ENCODE measurements at regions not wholly inside any gene's neighbourhood (a gene's known extent, or its start where the extent isn't known, plus 50 kb on each side); places are given as distances from the start of the nearest gene placed in this dataset.

DNA sequence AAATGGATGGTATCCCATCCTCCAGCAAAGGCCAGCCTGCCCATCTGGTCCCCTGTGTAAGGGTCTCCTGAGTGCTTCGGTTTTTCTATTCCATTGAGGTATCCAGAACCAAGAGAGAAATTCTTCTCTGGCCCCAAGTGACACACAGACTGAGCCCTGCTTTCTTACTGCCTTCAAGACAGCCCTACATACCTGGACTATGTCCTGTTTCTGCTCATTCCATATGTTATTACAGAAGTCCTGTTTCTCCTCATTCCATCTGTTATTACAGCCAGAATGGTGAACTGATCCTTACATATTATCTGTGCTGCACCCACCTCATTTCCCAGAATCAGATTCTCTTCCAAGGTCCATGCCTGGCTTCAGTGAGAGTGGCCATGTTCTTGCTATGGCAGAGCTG, 115.2 kb downstream of the DCLK3 start:
- no peaks in the 10 kb centered on the region for H3K36me3 Mint-ChIP-seq (ENCODE audit: insufficient read depth in 1 of 3, low read depth in 3 of 3)
- H3K4me1 Mint-ChIP-seq: no peaks in the 10 kb centered on the region; a peak in 1 of 4 replicates
- Histone ChIP-seq H3K79me2 (ENCODE audit: insufficient read depth, low read length) (no peaks in the 10 kb centered on the region), H3T11ph (ENCODE audit: low read length) (no peak overlapping the region), H4K5ac (ENCODE audit: insufficient read length, low read depth, low read length) (no peak overlapping the region), H3K4me2 (ENCODE audit: insufficient read depth, insufficient read length, low read length) (no peak overlapping the region), H4K20me1 (ENCODE audit: control insufficient read depth, insufficient read depth, insufficient read length) (no peaks in the 10 kb centered on the region), H2AFZ (ENCODE audit: low read length) (no peak overlapping the region), H4K91ac (ENCODE audit: insufficient read length, low read depth, low read length) (no peak overlapping the region), H3K79me1 (ENCODE audit: insufficient read depth, low read depth, low read length, poor library complexity, severe bottlenecking) (no peaks in the 10 kb centered on the region), H3K18ac (ENCODE audit: insufficient read length, low read depth, low read length) (no peak overlapping the region), H3K9ac (ENCODE audit: extremely low read depth, insufficient read length, low read length) (no peak overlapping the region), H3K27me3 (ENCODE audit: insufficient read depth, low read length) (no peaks in the 10 kb centered on the region), H2AK5ac (ENCODE audit: insufficient read length, low read length) (no peak overlapping the region), H2BK120ac (ENCODE audit: low read depth, low read length, poor library complexity, severe bottlenecking) (no peak overlapping the region), H3K23me2 (ENCODE audit: insufficient read length, low read depth, low read length, poor library complexity, severe bottlenecking) (no peaks in the 10 kb centered on the region), H3K4me1 (ENCODE audit: insufficient read depth, low read length) (no peaks in the 10 kb centered on the region), H2BK12ac (ENCODE audit: insufficient read length, low read depth, low read length) (no peak overlapping the region), H3K9me3 (ENCODE audit: control insufficient read depth, low read depth, low read length) (no peaks in the 10 kb centered on the region), H2BK15ac (ENCODE audit: low read depth, low read length) (no peak overlapping the region), H3K27ac (ENCODE audit: insufficient read length, low read depth, low read length) (no peak overlapping the region), H3K23ac (ENCODE audit: insufficient read length, low read depth, low read length) (no peak overlapping the region), H2BK20ac (ENCODE audit: low read depth, low read length, poor library complexity, severe bottlenecking) (no peak overlapping the region), H3K14ac (ENCODE audit: insufficient read depth, low read length) (no peak overlapping the region), H3K4ac (ENCODE audit: low read depth, low read length) (no peak overlapping the region), H4K8ac (replicated peaks; ENCODE audit: insufficient read length, low read depth, low read length) (no peak overlapping the region), H2BK5ac (ENCODE audit: insufficient read length, low read length) (no peak overlapping the region), H3K56ac (ENCODE audit: insufficient read length, low read depth, low read length) (no peak overlapping the region)
- H3K4me3 Mint-ChIP-seq: no peak overlapping the region
- WGBS (ENCODE audit: extremely low coverage, insufficient read length, low lambda C conversion rate): no CpG with 5 or more reads among the region's 1 CpG
- H3K9me3 Mint-ChIP-seq: no peaks in the 10 kb centered on the region
- no peak for TF ChIP-seq CTCF (conservative IDR thresholded peaks at IDR 0.05)
- 0 out of 7 replicates have a peak overlapping the region, but pooled peaks of 1 of the 3 experiments have one; percentile 72 for H3K27ac Mint-ChIP-seq
- DNase-seq: no peak
- no peaks in the 10 kb centered on the region for H3K27me3 Mint-ChIP-seq (ENCODE audit: low read depth)

All from H9 (cell line).